Stimulated activated CD8-positive, alpha-beta memory T cell treated with anti-CD3 and anti-CD28 coated beads, Interleukin-4, amount 100 ng/mL, for 24 hours (primary cell): ENCODE measurements at regions not wholly inside any gene's neighbourhood (a gene's known extent, or its start where the extent isn't known, plus 50 kb on each side); places are given as distances from the start of the nearest gene placed in this dataset.

Experiments
- DNase-seq: peaks from one replicate; pipeline ENCODE4 v3.0.0-alpha.2; 2020; ENCODE audit warnings: low read depth

- DNase-seq = no peak
Observed at GRCh38 chr13:89738072-89738471, 1609.4 kb upstream of the MIR17HG start.

GRCh38 chr13:89740994-89741685, 1606.3 kb upstream of the MIR17HG start:
- no peak for DNase-seq

GRCh38 chr13:89746554-89746953, 1600.9 kb upstream of the MIR17HG start:
- no peak for DNase-seq

GRCh38 chr13:89748716-89749115, 1598.8 kb upstream of the MIR17HG start:
- no peak for DNase-seq

- no peak for DNase-seq
Observed at GRCh38 chr13:89749888-89750287, 1597.6 kb upstream of the MIR17HG start.

GRCh38 chr13:89750371-89750770, 1597.1 kb upstream of the MIR17HG start:
- DNase-seq = no peak

- no peak for DNase-seq
Observed at GRCh38 chr13:89751432-89751930, 1596.0 kb upstream of the MIR17HG start.

- no peak for DNase-seq
Observed at GRCh38 chr13:89752394-89752793, 1595.1 kb upstream of the MIR17HG start.

- no peak for DNase-seq
Observed at GRCh38 chr13:89755729-89756492, 1591.6 kb upstream of the MIR17HG start.

GRCh38 chr13:89763005-89763404, 1584.5 kb upstream of the MIR17HG start:
- DNase-seq = no peak

GRCh38 chr13:89783221-89783755, 1564.2 kb upstream of the MIR17HG start:
- DNase-seq = no peak

- no peak for DNase-seq
Observed at GRCh38 chr13:89784161-89784809, 1563.2 kb upstream of the MIR17HG start.

- DNase-seq = no peak
Observed at GRCh38 chr13:89786531-89786930, 1561.0 kb upstream of the MIR17HG start.

- no peak for DNase-seq
Observed at GRCh38 chr13:89790696-89791095, 1556.8 kb upstream of the MIR17HG start.

- DNase-seq = no peak
Observed at GRCh38 chr13:89791971-89792630, 1555.4 kb upstream of the MIR17HG start.

- DNase-seq = no peak
Observed at GRCh38 chr13:89796196-89796595, 1551.3 kb upstream of the MIR17HG start.

- no peak for DNase-seq
Observed at GRCh38 chr13:89803839-89804238, 1543.6 kb upstream of the MIR17HG start.

GRCh38 chr13:89806594-89806993, 1540.9 kb upstream of the MIR17HG start:
- DNase-seq = no peak

GRCh38 chr13:89812856-89813255, 1534.6 kb upstream of the MIR17HG start:
- DNase-seq = no peak

- DNase-seq = no peak
Observed at GRCh38 chr13:89816404-89816803, 1531.1 kb upstream of the MIR17HG start.

GRCh38 chr13:89822467-89822866, 1525.0 kb upstream of the MIR17HG start:
- DNase-seq = no peak

- no peak for DNase-seq
Observed at GRCh38 chr13:89827552-89827951, 1519.9 kb upstream of the MIR17HG start.
